ENCODE measurements at regions not wholly inside any gene's neighbourhood (a gene's known extent, or its start where the extent isn't known, plus 50 kb on each side); places are given as distances from the start of the nearest gene placed in this dataset.
"Not testable (repeated sequence)": the region's sequence is repeated elsewhere in the genome, so short reads cannot be mapped to it uniquely, and the experiment has no call there.

DNA sequence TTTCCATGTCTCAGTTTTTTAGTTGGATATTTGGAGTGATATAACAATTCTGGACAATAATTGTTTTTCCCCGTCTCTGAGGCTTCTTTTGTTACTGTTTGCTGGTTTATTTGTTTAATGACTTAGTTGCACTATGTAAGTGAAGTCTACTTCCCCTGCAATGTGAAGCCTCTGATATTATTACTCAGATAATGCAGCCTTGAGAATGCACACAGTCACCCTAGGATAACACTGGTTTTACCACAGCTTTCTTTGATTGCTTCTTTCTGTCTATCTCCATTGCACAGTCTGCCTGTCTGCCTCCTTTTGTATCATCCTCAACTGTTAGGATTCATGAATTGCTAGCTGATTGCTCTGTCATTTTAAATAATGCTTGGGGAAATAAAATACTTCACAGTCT is 208.7 kb upstream of the ROBO1 start:
- Mint-ChIP-seq H3K4me3 (no peak overlapping the region), H3K27ac (no peak overlapping the region), H3K4me1 (ENCODE audit: low read depth) (no peaks in the 10 kb centered on the region), H3K27me3 (ENCODE audit: low read depth) (no peaks in the 10 kb centered on the region), H3K36me3 (ENCODE audit: low read depth) (no peaks in the 10 kb centered on the region), H3K9me3 (peaks cover 22% of the 10 kb centered on the region)

DNA sequence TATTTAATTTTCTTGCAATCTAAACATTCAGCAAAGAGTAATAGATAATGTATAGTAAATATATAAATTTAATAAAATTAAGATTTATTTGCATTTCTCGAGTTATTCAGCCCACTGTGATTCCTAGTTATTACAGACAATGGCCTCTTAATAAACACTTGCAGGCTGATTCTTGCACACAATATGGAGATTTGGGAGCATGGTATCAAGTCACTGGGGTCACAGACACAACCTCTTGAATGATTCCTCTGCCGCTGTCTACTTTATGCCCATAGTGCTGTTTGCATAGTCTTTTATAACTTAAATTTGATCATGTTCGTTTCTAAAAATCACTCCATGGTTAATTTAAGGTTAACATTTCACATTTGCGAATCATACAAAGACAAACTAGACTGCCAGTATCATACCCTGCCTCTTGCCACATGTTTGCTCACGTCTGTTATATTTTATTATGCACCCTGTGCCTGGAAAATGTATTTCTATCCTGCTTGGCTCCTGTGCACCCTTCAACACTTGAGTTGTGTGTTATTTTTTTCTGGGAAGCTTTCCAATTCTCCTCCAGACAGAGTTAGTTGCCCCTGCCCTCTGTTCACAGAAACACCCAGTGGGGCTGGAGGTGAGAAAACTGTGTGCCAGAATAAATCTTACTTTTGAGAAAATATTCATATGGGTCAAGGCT is 206.3 kb upstream of the ROBO1 start:
- H3K4me3 Mint-ChIP-seq, result no peak overlapping the region
- H3K4me1 Mint-ChIP-seq (ENCODE audit: low read depth), result no peaks in the 10 kb centered on the region
- H3K27ac Mint-ChIP-seq, result no peak overlapping the region
- peaks cover 27% of the 10 kb centered on the region for H3K9me3 Mint-ChIP-seq
- no peaks in the 10 kb centered on the region for H3K27me3 Mint-ChIP-seq (ENCODE audit: low read depth)
- H3K36me3 Mint-ChIP-seq (ENCODE audit: low read depth), result no peaks in the 10 kb centered on the region

- no peaks in the 10 kb centered on the region for H3K36me3 Mint-ChIP-seq (ENCODE audit: low read depth)
- H3K9me3 Mint-ChIP-seq, result peaks cover 25% of the 10 kb centered on the region
- no peaks in the 10 kb centered on the region for H3K4me1 Mint-ChIP-seq (ENCODE audit: low read depth)
- H3K27me3 Mint-ChIP-seq (ENCODE audit: low read depth), result no peaks in the 10 kb centered on the region
- H3K4me3 Mint-ChIP-seq, result no peak overlapping the region
- H3K27ac Mint-ChIP-seq, result no peak overlapping the region
Measured at GRCh38 chr3:79973482-79973881, 205.7 kb upstream of the ROBO1 start.

GRCh38 chr3:79968418-79968817 is 200.6 kb upstream of the ROBO1 start:
- Mint-ChIP-seq H3K4me3 (no peak overlapping the region), H3K4me1 (ENCODE audit: low read depth) (no peaks in the 10 kb centered on the region), H3K27ac (no peak overlapping the region), H3K27me3 (ENCODE audit: low read depth) (no peaks in the 10 kb centered on the region), H3K36me3 (ENCODE audit: low read depth) (no peaks in the 10 kb centered on the region), H3K9me3 (peaks cover 14% of the 10 kb centered on the region)

GRCh38 chr3:79960594-79960993 is 192.8 kb upstream of the ROBO1 start:
- Mint-ChIP-seq H3K27ac (no peak overlapping the region), H3K4me1 (ENCODE audit: low read depth) (no peaks in the 10 kb centered on the region), H3K9me3 (peaks cover 13% of the 10 kb centered on the region)

DNA sequence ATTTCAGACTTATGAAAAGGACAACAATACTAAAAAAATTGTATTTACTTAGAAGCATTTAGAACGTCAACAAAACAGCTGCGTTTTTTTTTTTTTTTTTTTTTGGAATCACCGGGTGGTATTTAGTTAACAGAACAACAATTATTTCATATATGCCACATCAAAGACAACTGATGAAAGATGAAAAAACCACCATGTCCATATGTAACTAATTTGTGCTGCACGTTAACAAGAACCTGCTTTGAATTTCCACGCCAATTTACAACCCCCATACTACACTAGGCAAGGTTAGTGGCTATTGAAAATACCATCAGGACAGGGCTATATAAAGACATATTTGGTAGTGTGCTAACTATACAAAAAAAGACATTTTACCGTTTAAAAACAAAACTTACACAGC is 189.3 kb upstream of the ROBO1 start:
- H3K36me3 Mint-ChIP-seq (ENCODE audit: low read depth), result no peaks in the 10 kb centered on the region
- no peak overlapping the region for H3K4me3 Mint-ChIP-seq
- H3K27me3 Mint-ChIP-seq (ENCODE audit: low read depth), result no peaks in the 10 kb centered on the region
- H3K4me1 Mint-ChIP-seq (ENCODE audit: low read depth), result no peaks in the 10 kb centered on the region
- no peak overlapping the region for H3K27ac Mint-ChIP-seq
- H3K9me3 Mint-ChIP-seq, result peaks cover 10% of the 10 kb centered on the region

More at GRCh38 chr3:79960594-79960993, 192.8 kb upstream of the ROBO1 start:
- H3K27me3 Mint-ChIP-seq (ENCODE audit: low read depth), result no peaks in the 10 kb centered on the region
- H3K4me3 Mint-ChIP-seq, result no peak overlapping the region
- no peaks in the 10 kb centered on the region for H3K36me3 Mint-ChIP-seq (ENCODE audit: low read depth)

DNA sequence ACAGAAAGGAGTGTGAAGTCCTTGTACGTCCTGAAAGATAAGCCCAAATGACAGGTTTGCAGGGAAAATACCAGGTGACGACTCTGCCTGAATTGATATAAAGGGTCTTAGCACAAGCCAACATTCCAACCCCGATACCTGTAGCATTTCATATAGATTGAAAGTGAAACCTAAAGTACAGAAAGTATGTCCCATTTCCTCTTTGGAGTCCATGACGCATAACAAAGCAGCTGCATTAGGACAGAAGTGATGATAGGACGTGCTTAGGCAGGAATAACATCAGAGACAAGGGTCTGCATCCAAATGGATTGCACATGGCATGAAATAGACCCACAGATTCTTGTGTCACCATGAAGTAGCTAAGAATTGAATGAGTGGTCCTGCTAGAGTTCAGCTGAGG is 187.0 kb upstream of the ROBO1 start:
- no peaks in the 10 kb centered on the region for H3K4me1 Mint-ChIP-seq (ENCODE audit: low read depth)
- no peaks in the 10 kb centered on the region for H3K27me3 Mint-ChIP-seq (ENCODE audit: low read depth)
- H3K36me3 Mint-ChIP-seq (ENCODE audit: low read depth), result no peaks in the 10 kb centered on the region
- no peak overlapping the region for H3K27ac Mint-ChIP-seq
- no peak overlapping the region for H3K4me3 Mint-ChIP-seq
- peaks cover 19% of the 10 kb centered on the region for H3K9me3 Mint-ChIP-seq

DNA sequence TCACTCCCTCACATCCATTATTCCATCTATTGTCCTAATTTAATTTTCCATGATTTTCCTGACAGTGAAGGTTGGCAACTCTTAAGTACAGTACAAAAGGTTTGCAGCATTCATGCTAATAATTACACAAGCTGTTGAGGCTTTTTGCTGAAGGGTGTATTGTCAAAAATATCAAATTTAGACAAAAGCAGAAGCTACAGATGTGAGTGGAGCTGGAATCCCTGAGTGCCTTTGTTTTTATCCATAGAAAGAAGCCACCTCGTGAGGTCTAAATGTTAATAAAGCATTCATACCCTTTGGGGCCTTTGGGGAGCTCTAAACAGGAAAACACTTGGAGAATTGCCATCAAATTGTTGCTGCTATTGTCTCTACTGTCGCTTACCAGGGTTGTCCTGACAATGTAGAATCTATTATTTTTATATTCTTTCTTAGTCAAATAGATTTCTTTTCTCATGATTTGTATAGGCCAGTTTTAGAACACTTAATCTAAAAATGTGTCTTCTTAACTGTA is 185.8 kb upstream of the ROBO1 start:
- no peak overlapping the region for H3K4me3 Mint-ChIP-seq
- H3K9me3 Mint-ChIP-seq, result peaks cover 27% of the 10 kb centered on the region

DNA sequence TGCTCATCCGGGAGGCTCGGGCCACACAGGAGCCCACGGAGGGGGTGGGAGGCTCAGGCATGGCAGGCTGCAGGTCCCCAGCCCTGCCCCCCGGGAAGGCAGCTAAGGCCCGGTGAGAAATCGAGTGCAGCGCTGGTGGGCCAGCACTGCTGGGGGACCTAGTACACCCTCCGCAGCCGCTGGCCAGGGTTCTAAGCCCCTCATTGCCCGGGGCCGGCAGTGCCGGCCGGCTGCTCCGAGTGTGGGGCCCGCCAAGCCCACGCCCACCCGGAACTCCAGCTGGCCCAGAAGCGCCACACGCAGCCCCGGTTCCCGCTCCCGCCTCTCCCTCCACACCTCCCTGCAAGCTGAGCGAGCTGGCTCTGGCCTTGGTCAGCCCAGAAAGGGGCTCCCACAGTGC is 183.6 kb upstream of the ROBO1 start:
- H3K4me3 Mint-ChIP-seq, H3K27ac Mint-ChIP-seq: not testable (repeated sequence)

More for the DNA sequence above, 185.8 kb upstream of the ROBO1 start:
- no peaks in the 10 kb centered on the region for H3K36me3 Mint-ChIP-seq (ENCODE audit: low read depth)
- H3K27ac Mint-ChIP-seq, result no peak overlapping the region
- H3K4me1 Mint-ChIP-seq (ENCODE audit: low read depth), result no peaks in the 10 kb centered on the region
- H3K27me3 Mint-ChIP-seq (ENCODE audit: low read depth), result no peaks in the 10 kb centered on the region

GRCh38 chr3:79947957-79948356 is 180.2 kb upstream of the ROBO1 start:
- no peak overlapping the region for H3K4me3 Mint-ChIP-seq
- H3K27me3 Mint-ChIP-seq (ENCODE audit: low read depth), result no peaks in the 10 kb centered on the region
- H3K4me1 Mint-ChIP-seq (ENCODE audit: low read depth), result no peaks in the 10 kb centered on the region
- H3K36me3 Mint-ChIP-seq (ENCODE audit: low read depth), result no peaks in the 10 kb centered on the region
- H3K27ac Mint-ChIP-seq, result no peak overlapping the region
- H3K9me3 Mint-ChIP-seq, result peaks cover 34% of the 10 kb centered on the region

More for the DNA sequence above, 183.6 kb upstream of the ROBO1 start:
- H3K27me3 Mint-ChIP-seq (ENCODE audit: low read depth); H3K36me3 Mint-ChIP-seq (ENCODE audit: low read depth); H3K4me1 Mint-ChIP-seq (ENCODE audit: low read depth): not testable (repeated sequence)
- peaks cover 23% of the 10 kb centered on the region for H3K9me3 Mint-ChIP-seq

GRCh38 chr3:79947469-79947868 is 179.7 kb upstream of the ROBO1 start:
- Mint-ChIP-seq H3K27ac (no peak overlapping the region), H3K27me3 (ENCODE audit: low read depth) (no peaks in the 10 kb centered on the region), H3K4me3 (no peak overlapping the region), H3K9me3 (peaks cover 34% of the 10 kb centered on the region), H3K36me3 (ENCODE audit: low read depth) (no peaks in the 10 kb centered on the region), H3K4me1 (ENCODE audit: low read depth) (no peaks in the 10 kb centered on the region)

- Mint-ChIP-seq H3K36me3 (ENCODE audit: low read depth) (no peaks in the 10 kb centered on the region), H3K27ac (no peak overlapping the region), H3K4me3 (no peak overlapping the region), H3K4me1 (ENCODE audit: low read depth) (no peaks in the 10 kb centered on the region), H3K9me3 (peaks cover 6% of the 10 kb centered on the region), H3K27me3 (ENCODE audit: low read depth) (no peaks in the 10 kb centered on the region)
Measured at GRCh38 chr3:79937567-79937966, 169.8 kb upstream of the ROBO1 start.

DNA sequence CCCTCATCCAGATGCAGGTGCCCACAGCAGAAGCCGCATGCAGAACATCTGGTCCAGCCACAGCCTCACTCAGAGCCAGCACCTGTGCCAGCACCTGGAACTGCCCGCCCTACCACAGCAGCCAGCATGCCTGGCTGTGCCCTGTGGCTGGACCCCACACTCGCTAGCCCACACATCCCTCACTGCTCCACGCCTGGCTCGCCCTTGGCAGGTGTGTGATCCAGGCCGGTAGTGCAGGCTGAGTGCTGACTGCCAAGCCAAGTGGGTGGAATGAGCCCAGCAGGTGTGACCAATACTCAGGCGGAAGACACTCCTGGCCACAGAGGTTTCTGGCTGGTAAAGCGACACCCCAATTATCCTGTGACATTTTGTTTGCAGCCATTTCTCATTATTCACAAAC is 162.4 kb upstream of the ROBO1 start:
- Mint-ChIP-seq H3K27ac (no peak overlapping the region), H3K4me3 (no peak overlapping the region), H3K9me3 (peaks cover 5% of the 10 kb centered on the region), H3K36me3 (ENCODE audit: low read depth) (no peaks in the 10 kb centered on the region), H3K27me3 (ENCODE audit: low read depth) (no peaks in the 10 kb centered on the region), H3K4me1 (ENCODE audit: low read depth) (no peaks in the 10 kb centered on the region)

DNA sequence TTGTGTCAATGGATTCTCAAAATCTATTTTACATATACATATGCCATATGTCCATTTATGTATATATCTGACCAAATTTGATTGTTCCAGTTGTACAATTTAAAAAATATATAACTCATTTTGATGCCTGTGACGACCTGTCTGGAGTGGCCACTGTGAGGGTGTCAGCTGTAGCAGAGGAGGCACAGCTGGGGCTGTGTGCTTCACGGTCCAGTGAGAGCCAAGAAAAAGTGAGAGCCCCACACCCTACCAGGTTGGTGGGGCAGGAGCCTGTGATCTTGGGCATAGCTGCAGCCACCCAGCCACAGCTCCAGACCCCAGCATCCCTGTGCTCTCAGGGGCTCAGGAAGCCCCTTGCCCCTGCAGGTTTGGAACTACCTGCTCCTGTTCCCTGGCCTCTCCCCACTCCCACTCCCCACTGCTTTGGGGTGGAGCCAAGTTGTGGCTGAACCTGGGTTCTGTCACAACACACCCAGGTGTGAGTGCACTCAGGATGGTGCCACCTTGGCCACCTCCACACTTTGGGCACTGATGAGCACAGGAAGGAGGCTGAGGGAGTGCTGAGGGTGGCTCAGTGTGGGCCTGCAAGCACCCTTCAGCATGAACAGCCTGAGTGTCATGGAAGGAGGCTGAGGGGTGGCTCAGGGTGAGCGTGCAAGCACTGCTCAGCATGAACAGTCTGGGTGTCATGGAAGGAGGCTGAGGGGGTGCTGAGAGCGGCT is 161.1 kb upstream of the ROBO1 start:
- no peaks in the 10 kb centered on the region for H3K27me3 Mint-ChIP-seq (ENCODE audit: low read depth)
- no peaks in the 10 kb centered on the region for H3K36me3 Mint-ChIP-seq (ENCODE audit: low read depth)
- H3K9me3 Mint-ChIP-seq, result peaks cover 5% of the 10 kb centered on the region
- no peak overlapping the region for H3K27ac Mint-ChIP-seq
- no peaks in the 10 kb centered on the region for H3K4me1 Mint-ChIP-seq (ENCODE audit: low read depth)
- H3K4me3 Mint-ChIP-seq, result no peak overlapping the region

- Mint-ChIP-seq H3K27me3 (ENCODE audit: low read depth) (no peaks in the 10 kb centered on the region), H3K4me1 (ENCODE audit: low read depth) (no peaks in the 10 kb centered on the region), H3K9me3 (peaks cover 7% of the 10 kb centered on the region), H3K36me3 (ENCODE audit: low read depth) (no peaks in the 10 kb centered on the region), H3K4me3 (no peak overlapping the region), H3K27ac (no peak overlapping the region)
Measured at GRCh38 chr3:79926522-79926921, 158.7 kb upstream of the ROBO1 start.
